ENCODE measurements at regions not wholly inside any gene's neighbourhood (a gene's known extent, or its start where the extent isn't known, plus 50 kb on each side); places are given as distances from the start of the nearest gene placed in this dataset.

- no peak for FAIRE-seq
- no peaks in the 10 kb centered on the region for H3K27me3 ChIP-seq (ENCODE audit: control insufficient read depth in 2 of 2, insufficient read depth in 2 of 2, low read length in 2 of 2)
- H2AFZ ChIP-seq (ENCODE audit: low read depth, low read length) = no peak overlapping the region
- ATAC-seq = no peak
- no peak overlapping the region for H3K4me2 ChIP-seq (ENCODE audit: insufficient read depth, low read length)
- no peaks in the 10 kb centered on the region for H3K9me1 ChIP-seq (ENCODE audit: control insufficient read depth, insufficient read depth, low read length)
- TF ChIP-seq KAT7 (CRISPR knock-in tag; IDR thresholded peaks at IDR 0.05; ENCODE audit: borderline replicate concordance) (no peak), NR1H2 (CRISPR knock-in tag; IDR thresholded peaks at IDR 0.05) (no peak), CEBPG (CRISPR knock-in tag; IDR thresholded peaks at IDR 0.05) (no peak), CEBPG (tag; conservative IDR thresholded peaks at IDR 0.05 in 1 of 2, IDR thresholded peaks at IDR 0.05 in 1 of 2) (no peak), DLX4 (CRISPR knock-in tag; IDR thresholded peaks at IDR 0.05) (no peak)
- intact Hi-C loops (cut with micrococcal nuclease) = no loop called here
- H3K4me3 ChIP-seq = no peak overlapping the region
- no peak overlapping the region for H3K9ac ChIP-seq (ENCODE audit: insufficient read depth in 1 of 2, low read depth in 2 of 2, low read length in 2 of 2)
- in situ Hi-C loops (cut with MboI) = no loop called here
- no peaks in the 10 kb centered on the region for H3K79me2 ChIP-seq (ENCODE audit: control insufficient read depth, insufficient read depth, low read length)
- no peak for DNase-seq (ENCODE audit: extremely low read depth in 1 of 4, low spot score in 3 of 4)
- BruUV-seq (replicated peaks) = no TSS peak
- ChIA-PET POLR2A (no interaction called here), CTCF (ENCODE audit: low intra/inter-chr PET ratio) (no interaction called here)
- H3K27ac ChIP-seq (ENCODE audit: extremely low read depth, low read depth, low read length) = no peak overlapping the region
- H4K20me1 ChIP-seq (replicated peaks; ENCODE audit: control insufficient read depth, insufficient read depth, low read length) = no peaks in the 10 kb centered on the region
- no peaks in the 10 kb centered on the region for H3K4me1 ChIP-seq (replicated peaks in 1 of 2; ENCODE audit: control insufficient read depth in 2 of 2, insufficient read depth in 2 of 2, low read length in 2 of 2)
- WGBS (ENCODE audit: insufficient coverage, low coverage, missing lambda C conversion rate) = 0% methylated on average over 14 of the region's 14 CpGs
- H3K36me3 ChIP-seq (ENCODE audit: control insufficient read depth, insufficient read depth, low read length) = no peaks in the 10 kb centered on the region
- H3K9me3 ChIP-seq (replicated peaks; ENCODE audit: control insufficient read depth, insufficient read depth, low read depth, low read length) = no peaks in the 10 kb centered on the region; the same call in 1 of the 2 replicates
Measured at GRCh38 chr15:53037904-53038654, 247.9 kb upstream of the ONECUT1 start.

GRCh38 chr15:53036641-53037040 is 246.5 kb upstream of the ONECUT1 start:
- Histone ChIP-seq H3K9me3 (replicated peaks; ENCODE audit: control insufficient read depth, insufficient read depth, low read depth, low read length) (no peaks in the 10 kb centered on the region; the same call in 1 of the 2 replicates), H3K36me3 (ENCODE audit: control insufficient read depth, insufficient read depth, low read length) (no peaks in the 10 kb centered on the region), H4K20me1 (replicated peaks; ENCODE audit: control insufficient read depth, insufficient read depth, low read length) (no peaks in the 10 kb centered on the region), H3K27ac (ENCODE audit: extremely low read depth, low read depth, low read length) (no peak overlapping the region), H2AFZ (ENCODE audit: low read depth, low read length) (no peak overlapping the region), H3K4me1 (replicated peaks in 1 of 2; ENCODE audit: control insufficient read depth in 2 of 2, insufficient read depth in 2 of 2, low read length in 2 of 2) (no peaks in the 10 kb centered on the region), H3K27me3 (ENCODE audit: control insufficient read depth in 2 of 2, insufficient read depth in 2 of 2, low read length in 2 of 2) (no peaks in the 10 kb centered on the region), H3K9ac (ENCODE audit: insufficient read depth in 1 of 2, low read depth in 2 of 2, low read length in 2 of 2) (no peak overlapping the region), H3K79me2 (ENCODE audit: control insufficient read depth, insufficient read depth, low read length) (no peaks in the 10 kb centered on the region), H3K9me1 (ENCODE audit: control insufficient read depth, insufficient read depth, low read length) (no peaks in the 10 kb centered on the region), H3K4me3 (no peak overlapping the region), H3K4me2 (ENCODE audit: insufficient read depth, low read length) (no peak overlapping the region)
- BruUV-seq (replicated peaks) = no TSS peak
- FAIRE-seq (no peak), ATAC-seq (no peak), DNase-seq (ENCODE audit: extremely low read depth in 1 of 4, low spot score in 3 of 4) (no peak)
- ChIA-PET CTCF (ENCODE audit: low intra/inter-chr PET ratio) (no interaction called here), POLR2A (no interaction called here)
- intact Hi-C loops (cut with micrococcal nuclease) = no loop called here
- 0% methylated on average over 2 of the region's 2 CpGs for WGBS (ENCODE audit: insufficient coverage, low coverage, missing lambda C conversion rate)
- in situ Hi-C loops (cut with MboI) = no loop called here
- TF ChIP-seq CSDE1 (IDR thresholded peaks at IDR 0.05) = no peak
- no peak for TF ChIP-seq RB1 (IDR thresholded peaks at IDR 0.05; ENCODE audit: low read depth)
- no peak for TF ChIP-seq ZBTB1 (CRISPR knock-in tag; IDR thresholded peaks at IDR 0.05; ENCODE audit: borderline replicate concordance, low read depth)
- TF ChIP-seq SRF (CRISPR knock-in tag; IDR thresholded peaks at IDR 0.05) = no peak
- TF ChIP-seq TBL1XR1 (IDR thresholded peaks at IDR 0.05; ENCODE audit: low read length in 2 of 2) = no peak
- no peak for TF ChIP-seq HNRNPH1 (optimal IDR thresholded peaks at IDR 0.05; ENCODE audit: low read depth, low read length)
- TF ChIP-seq MTA2 (IDR thresholded peaks at IDR 0.05; ENCODE audit: low read depth) = no peak
- TF ChIP-seq ZC3H11A (IDR thresholded peaks at IDR 0.05; ENCODE audit: low read depth, low read length) = no peak
- TF ChIP-seq ZNF449 (CRISPR knock-in tag; IDR thresholded peaks at IDR 0.05) = no peak
- TF ChIP-seq ATF1 (CRISPR knock-in tag; IDR thresholded peaks at IDR 0.05) = no peak
- no peak for TF ChIP-seq ATF1 (tag; IDR thresholded peaks at IDR 0.05)
- TF ChIP-seq SMAD1 (IDR thresholded peaks at IDR 0.05; ENCODE audit: low read depth, low read length, partially characterized antibody) = no peak
